HCT116 (cell line): ENCODE measurements at regions not wholly inside any gene's neighbourhood (a gene's known extent, or its start where the extent isn't known, plus 50 kb on each side); places are given as distances from the start of the nearest gene placed in this dataset.

Source experiments
- ATAC-seq: fragments of 200-7000 bp; cut with Tn5 transposase; 2 replicates; pipeline ENCODE4 v1.9.1; 2020; ENCODE audit warnings: mild to moderate bottlenecking, moderate library complexity
- BruUV-seq: library from RNA; stranded (reverse); fragments of 400-500 nt; replicated peaks from 2 replicates; lab custom pipeline; 2021; lab: Mats Ljungman, UMichigan
- CTCF ChIA-PET: fragments of 300-600 bp; sonication (Branson Sonifier 250); formaldehyde crosslinking; loops from one replicate; lab custom pipeline; 2021; ENCODE audit warnings: antibody characterized with exemption; lab: Charles Lee
- POLR2A ChIA-PET: fragments of 300-600, 350-600 bp; sonication (Branson Sonifier 250); formaldehyde crosslinking; loops from one replicate; lab custom pipeline; 2021; ENCODE audit warnings: antibody characterized with exemption; lab: Charles Lee
- RAD21 ChIA-PET, 2 experiments: fragments of 300-600 bp; sonication (Branson Sonifier 250); formaldehyde crosslinking; loops; one replicate each; lab custom pipeline; 2023; ENCODE audit warnings: low total read pairs in 2 of 2; ENCODE audit not compliant: uncharacterized antibody in 2 of 2, unreplicated experiment in 2 of 2, low non-redundant PET in 1 of 2; lab: Charles Lee
- DNase-seq: peaks from one replicate; pipeline ENCODE4 v3.0.0-alpha.2; 2010; ENCODE audit warnings: low read depth, low spot score
- H2AFZ ChIP-seq: fragments of 200-600 bp; shearing (Covaris generic), sonication (generic); 2 replicates; pipeline ENCODE4 v1.6.1; 2017; ENCODE audit warnings: low read depth, mixed run types, mixed read lengths, antibody characterized with exemption, low read length; ENCODE audit not compliant: poor library complexity, severe bottlenecking
- H3K27ac ChIP-seq: 2 replicates; pipeline ENCODE4 v1.5.1; 2012; ENCODE audit warnings: low read depth, low read length
- H3K27me3 ChIP-seq: fragments of 200-600 bp; sonication (generic); 2 replicates; pipeline ENCODE4 v1.6.1; 2016; ENCODE audit warnings: mixed run types, low read length, mixed read lengths; ENCODE audit not compliant: insufficient read depth
- H3K36me3 ChIP-seq, 2 experiments: fragments of 200-500 bp in 1 of 2; fragments of 200-600 bp in 1 of 2; sonication (Bioruptor generic) in 1 of 2; sonication (generic) in 1 of 2; 2 replicates each; pipeline versions ENCODE4 v1.5.1 to v1.6.1; 2014 to 2016; ENCODE audit warnings: low read length in 2 of 2, inconsistent platforms in 1 of 2, mixed read lengths in 1 of 2, mixed run types in 1 of 2; ENCODE audit not compliant: insufficient read depth in 2 of 2, control insufficient read depth in 1 of 2
- H3K4me1 ChIP-seq, 2 experiments: fragments of 200-600 bp in 1 of 2; sonication (generic) in 1 of 2; 2 replicates each; pipeline versions ENCODE4 v1.5.1 to v1.6.1; 2012 to 2017; ENCODE audit warnings: low read length in 2 of 2, inconsistent platforms in 1 of 2, mild to moderate bottlenecking in 1 of 2, mixed read lengths in 1 of 2, mixed run types in 1 of 2, moderate library complexity in 1 of 2; ENCODE audit not compliant: insufficient read depth in 2 of 2, control insufficient read depth in 1 of 2
- H3K4me2 ChIP-seq: fragments of 200-600 bp; sonication (generic); 2 replicates; pipeline ENCODE4 v1.6.1; 2017; ENCODE audit warnings: mixed run types, low read length, mixed read lengths
- H3K4me3 ChIP-seq, 2 experiments: fragments of 200-600 bp in 1 of 2; sonication (generic) in 1 of 2; replicated peaks in 1 of 2; 2 replicates each; pipeline ENCODE4 v1.5.1; 2011 to 2016; ENCODE audit warnings: low read length in 2 of 2, control low read depth in 1 of 2, low read depth in 1 of 2, mild to moderate bottlenecking in 1 of 2, mixed read lengths in 1 of 2, mixed run types in 1 of 2
- H3K79me2 ChIP-seq: fragments of 200-600 bp; sonication (generic); 2 replicates; pipeline ENCODE4 v1.6.1; 2017; ENCODE audit warnings: mild to moderate bottlenecking, mixed run types, low read length, moderate library complexity, mixed read lengths; ENCODE audit not compliant: insufficient read depth
- H3K9ac ChIP-seq: fragments of 200-600 bp; sonication (generic); 2 replicates; pipeline ENCODE4 v1.6.1; 2016; ENCODE audit warnings: low read length, mixed read lengths
- H3K9me2 ChIP-seq: fragments of 200-600 bp; sonication (generic), shearing (Covaris generic); 2 replicates; pipeline ENCODE4 v1.6.1; 2017; ENCODE audit warnings: mixed run types, mild to moderate bottlenecking, moderate library complexity; ENCODE audit not compliant: insufficient read depth
- H3K9me3 ChIP-seq, 2 experiments: fragments of 200-500 bp in 1 of 2; fragments of 200-600 bp in 1 of 2; sonication (Bioruptor generic) in 1 of 2; sonication (generic) in 1 of 2; 2 replicates each; pipeline ENCODE4 v1.6.1; 2014 to 2017; ENCODE audit warnings: low read length in 2 of 2, mixed read lengths in 2 of 2, inconsistent platforms in 1 of 2, low read depth in 1 of 2, mild to moderate bottlenecking in 1 of 2, mixed run types in 1 of 2, moderate library complexity in 1 of 2; ENCODE audit not compliant: control insufficient read depth in 1 of 2, insufficient read depth in 1 of 2
- H4K20me1 ChIP-seq: fragments of 200-600 bp; sonication (generic), shearing (Covaris generic); 2 replicates; pipeline ENCODE4 v1.6.1; 2017; ENCODE audit warnings: mixed run types, mild to moderate bottlenecking, moderate library complexity; ENCODE audit not compliant: insufficient read depth
- CEBPB ChIP-seq: IDR thresholded peaks from 2 replicates; pipeline ENCODE4 v1.6.1; 2012; ENCODE audit warnings: low read depth
- CTCF ChIP-seq, 3 experiments: fragments of 200-600 bp in 1 of 3; sonication (generic) in 1 of 3; IDR thresholded peaks in 2 of 3; conservative IDR thresholded peaks in 1 of 3; 2 replicates each; pipeline ENCODE4 v1.5.1; 2012 to 2017; ENCODE audit warnings: low read depth in 2 of 3, low read length in 2 of 3, antibody characterized with exemption in 1 of 3, borderline replicate concordance in 1 of 3, control low read depth in 1 of 3, mild to moderate bottlenecking in 1 of 3, mixed read lengths in 1 of 3, mixed run types in 1 of 3, moderate library complexity in 1 of 3; ENCODE audit not compliant: insufficient read depth in 1 of 3
- EZH2 ChIP-seq: fragments of 200-600 bp; sonication (generic); IDR thresholded peaks from 2 replicates; pipeline ENCODE4 v1.6.1; 2017; ENCODE audit warnings: antibody characterized with exemption, mixed run types
- EZH2phosphoT487 ChIP-seq: fragments of 200-600 bp; IDR thresholded peaks from 2 replicates; pipeline ENCODE4 v1.6.1; 2018; ENCODE audit warnings: antibody characterized with exemption, borderline replicate concordance
- JUND ChIP-seq: IDR thresholded peaks from 2 replicates; pipeline ENCODE4 v1.6.1; 2012
- MAX ChIP-seq: IDR thresholded peaks from 2 replicates; pipeline ENCODE4 v1.6.1; 2012
- POLR2A ChIP-seq: IDR thresholded peaks from 2 replicates; pipeline ENCODE4 v1.7.0; 2011; ENCODE audit warnings: borderline replicate concordance; ENCODE audit not compliant: insufficient read depth, insufficient read length; ENCODE audit errors: extremely low read depth
- POLR2AphosphoS5 ChIP-seq: IDR thresholded peaks from 2 replicates; pipeline ENCODE4 v1.6.1; 2011; ENCODE audit warnings: mild to moderate bottlenecking, low read depth, low read length, moderate library complexity
- RAD21 ChIP-seq: IDR thresholded peaks from 2 replicates; pipeline ENCODE4 v1.6.1; 2012; ENCODE audit warnings: low read depth, mild to moderate bottlenecking
- SP1 ChIP-seq: IDR thresholded peaks from 2 replicates; pipeline ENCODE4 v1.6.1; 2012; ENCODE audit warnings: low read depth
- SRF ChIP-seq: IDR thresholded peaks from 2 replicates; pipeline ENCODE4 v1.6.1; 2012; ENCODE audit warnings: low read depth
- TCF7L2 ChIP-seq: IDR thresholded peaks from 2 replicates; pipeline ENCODE4 v1.7.0; 2011; ENCODE audit warnings: borderline replicate concordance, inconsistent platforms; ENCODE audit not compliant: insufficient read depth, insufficient read length; ENCODE audit errors: extremely low read depth
- YY1 ChIP-seq: IDR thresholded peaks from 2 replicates; pipeline ENCODE4 v1.6.1; 2011; ENCODE audit warnings: low read length, low read depth, moderate library complexity, mild to moderate bottlenecking; ENCODE audit not compliant: insufficient replicate concordance; ENCODE audit errors: extremely low read depth
- ZNF274 ChIP-seq: fragments of 200-500 bp; sonication (Bioruptor generic); IDR thresholded peaks from 2 replicates; pipeline ENCODE4 v1.6.1; 2014; ENCODE audit warnings: mild to moderate bottlenecking, low read depth, low read length, inconsistent platforms
- intact Hi-C: fragments of 100-400 bp; cut with micrococcal nuclease; formaldehyde crosslinking; loops from 2 replicates; pipeline ENCODE4 v1.10.0; 2022
- TF ChIP-seq, protein P1 (sequence below): IDR thresholded peaks from 2 replicates; pipeline ENCODE4 v1.6.1; 2011; ENCODE audit warnings: mild to moderate bottlenecking, low read length, moderate library complexity; ENCODE audit not compliant: insufficient replicate concordance; ENCODE audit errors: extremely low read depth
- TF ChIP-seq, protein P2 (sequence below): IDR thresholded peaks from 2 replicates; pipeline ENCODE4 v1.6.1; 2012
- TF ChIP-seq, protein P3 (sequence below): IDR thresholded peaks from 2 replicates; pipeline ENCODE4 v1.6.1; 2012; ENCODE audit warnings: low read depth

DNA sequence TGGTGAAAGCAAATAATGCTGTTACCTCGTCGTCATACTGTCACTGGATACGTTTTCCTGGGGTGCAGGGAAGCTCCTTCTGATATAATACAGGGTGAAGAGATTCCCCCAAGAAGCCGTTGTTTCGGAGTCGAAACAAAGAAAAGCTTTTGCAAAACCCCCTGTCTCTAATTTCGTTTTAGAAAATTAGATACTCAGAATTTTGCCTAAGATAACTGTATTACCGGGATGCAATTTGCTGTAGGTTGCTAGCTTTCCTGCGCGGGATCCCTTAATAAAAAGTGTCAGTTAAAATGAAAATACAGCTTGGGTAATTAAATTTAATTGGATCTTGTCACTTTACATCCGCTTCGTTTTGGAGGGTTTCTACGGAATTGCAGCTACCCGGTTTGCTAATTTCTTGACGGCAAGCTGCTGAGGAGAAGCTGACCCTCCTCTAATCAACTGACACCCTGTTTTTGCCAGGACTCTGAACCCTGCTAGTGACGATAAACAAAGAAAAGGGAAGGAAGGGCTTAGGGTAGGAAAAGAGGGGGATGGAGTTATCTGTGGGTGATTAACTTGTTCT, 174.6 kb downstream of the SHOX start (continued):
- TF ChIP-seq CTCF (IDR thresholded peaks at IDR 0.05 in 2 of 3, conservative IDR thresholded peaks at IDR 0.05 in 1 of 3; ENCODE audit: borderline replicate concordance in 1 of 3, insufficient read depth in 1 of 3, low read depth in 2 of 3, low read length in 2 of 3) = no peak
- no peak for TF ChIP-seq ZNF274
- TF ChIP-seq RAD21 = no peak
- no peak for TF ChIP-seq YY1
- TF ChIP-seq MAX = no peak
- no peak for TF ChIP-seq SRF
- TF ChIP-seq EZH2phosphoT487 = no peak
- TF ChIP-seq POLR2A = no peak
- no peak for TF ChIP-seq JUND
- TF ChIP-seq, protein P1, sequence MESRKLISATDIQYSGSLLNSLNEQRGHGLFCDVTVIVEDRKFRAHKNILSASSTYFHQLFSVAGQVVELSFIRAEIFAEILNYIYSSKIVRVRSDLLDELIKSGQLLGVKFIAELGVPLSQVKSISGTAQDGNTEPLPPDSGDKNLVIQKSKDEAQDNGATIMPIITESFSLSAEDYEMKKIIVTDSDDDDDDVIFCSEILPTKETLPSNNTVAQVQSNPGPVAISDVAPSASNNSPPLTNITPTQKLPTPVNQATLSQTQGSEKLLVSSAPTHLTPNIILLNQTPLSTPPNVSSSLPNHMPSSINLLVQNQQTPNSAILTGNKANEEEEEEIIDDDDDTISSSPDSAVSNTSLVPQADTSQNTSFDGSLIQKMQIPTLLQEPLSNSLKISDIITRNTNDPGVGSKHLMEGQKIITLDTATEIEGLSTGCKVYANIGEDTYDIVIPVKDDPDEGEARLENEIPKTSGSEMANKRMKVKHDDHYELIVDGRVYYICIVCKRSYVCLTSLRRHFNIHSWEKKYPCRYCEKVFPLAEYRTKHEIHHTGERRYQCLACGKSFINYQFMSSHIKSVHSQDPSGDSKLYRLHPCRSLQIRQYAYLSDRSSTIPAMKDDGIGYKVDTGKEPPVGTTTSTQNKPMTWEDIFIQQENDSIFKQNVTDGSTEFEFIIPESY = no peak

DNA sequence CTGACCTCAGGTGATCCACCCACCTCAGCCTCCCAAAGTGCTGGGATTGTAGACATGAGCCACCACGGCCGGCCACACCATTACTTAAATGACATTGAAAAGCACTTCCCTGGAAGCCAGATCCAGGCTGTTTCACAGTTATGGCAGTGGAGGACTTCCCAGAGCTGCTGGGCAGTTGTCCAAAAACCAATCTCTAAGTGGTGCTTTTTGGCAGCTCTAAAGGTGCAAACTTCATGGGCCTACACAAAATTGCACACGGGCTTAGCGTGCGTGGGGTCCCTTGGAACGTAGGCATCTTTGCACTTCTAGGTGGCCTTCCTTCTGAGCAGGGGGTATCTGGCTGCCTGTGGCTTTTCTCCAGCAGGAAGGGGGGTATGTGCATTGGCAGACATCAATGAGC, 172.3 kb downstream of the SHOX start:
- H3K9ac ChIP-seq = no peak overlapping the region
- no peaks in the 10 kb centered on the region for H3K79me2 ChIP-seq
- POLR2A ChIA-PET = no interaction called here
- H3K27me3 ChIP-seq = peaks cover 7% of the 10 kb centered on the region; the same call in 1 of the 2 replicates
- ATAC-seq (no peak), DNase-seq (no peak)
- H3K9me3 ChIP-seq = no peaks in the 10 kb centered on the region
- H3K4me2 ChIP-seq = no peak overlapping the region
- no peak overlapping the region for H3K4me3 ChIP-seq
- BruUV-seq = no TSS peak
- H3K4me1 ChIP-seq = no peaks in the 10 kb centered on the region
- H3K27ac ChIP-seq = no peak overlapping the region
- intact Hi-C loops = no loop called here
- no peaks in the 10 kb centered on the region for H4K20me1 ChIP-seq
- H3K36me3 ChIP-seq = no peaks in the 10 kb centered on the region
- no peaks in the 10 kb centered on the region for H3K9me2 ChIP-seq
- TF ChIP-seq EZH2 (no peak), CEBPB (no peak), SP1 (no peak), POLR2A (no peak), POLR2AphosphoS5 (no peak), TCF7L2 (no peak), YY1 (no peak)
- TF ChIP-seq, protein P2, sequence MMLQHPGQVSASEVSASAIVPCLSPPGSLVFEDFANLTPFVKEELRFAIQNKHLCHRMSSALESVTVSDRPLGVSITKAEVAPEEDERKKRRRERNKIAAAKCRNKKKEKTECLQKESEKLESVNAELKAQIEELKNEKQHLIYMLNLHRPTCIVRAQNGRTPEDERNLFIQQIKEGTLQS = no peak
- TF ChIP-seq, protein P3, sequence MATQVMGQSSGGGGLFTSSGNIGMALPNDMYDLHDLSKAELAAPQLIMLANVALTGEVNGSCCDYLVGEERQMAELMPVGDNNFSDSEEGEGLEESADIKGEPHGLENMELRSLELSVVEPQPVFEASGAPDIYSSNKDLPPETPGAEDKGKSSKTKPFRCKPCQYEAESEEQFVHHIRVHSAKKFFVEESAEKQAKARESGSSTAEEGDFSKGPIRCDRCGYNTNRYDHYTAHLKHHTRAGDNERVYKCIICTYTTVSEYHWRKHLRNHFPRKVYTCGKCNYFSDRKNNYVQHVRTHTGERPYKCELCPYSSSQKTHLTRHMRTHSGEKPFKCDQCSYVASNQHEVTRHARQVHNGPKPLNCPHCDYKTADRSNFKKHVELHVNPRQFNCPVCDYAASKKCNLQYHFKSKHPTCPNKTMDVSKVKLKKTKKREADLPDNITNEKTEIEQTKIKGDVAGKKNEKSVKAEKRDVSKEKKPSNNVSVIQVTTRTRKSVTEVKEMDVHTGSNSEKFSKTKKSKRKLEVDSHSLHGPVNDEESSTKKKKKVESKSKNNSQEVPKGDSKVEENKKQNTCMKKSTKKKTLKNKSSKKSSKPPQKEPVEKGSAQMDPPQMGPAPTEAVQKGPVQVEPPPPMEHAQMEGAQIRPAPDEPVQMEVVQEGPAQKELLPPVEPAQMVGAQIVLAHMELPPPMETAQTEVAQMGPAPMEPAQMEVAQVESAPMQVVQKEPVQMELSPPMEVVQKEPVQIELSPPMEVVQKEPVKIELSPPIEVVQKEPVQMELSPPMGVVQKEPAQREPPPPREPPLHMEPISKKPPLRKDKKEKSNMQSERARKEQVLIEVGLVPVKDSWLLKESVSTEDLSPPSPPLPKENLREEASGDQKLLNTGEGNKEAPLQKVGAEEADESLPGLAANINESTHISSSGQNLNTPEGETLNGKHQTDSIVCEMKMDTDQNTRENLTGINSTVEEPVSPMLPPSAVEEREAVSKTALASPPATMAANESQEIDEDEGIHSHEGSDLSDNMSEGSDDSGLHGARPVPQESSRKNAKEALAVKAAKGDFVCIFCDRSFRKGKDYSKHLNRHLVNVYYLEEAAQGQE = no peak
- no peak overlapping the region for H2AFZ ChIP-seq
- CTCF ChIA-PET = no interaction called here
- RAD21 ChIA-PET = no interaction called here
